ENCODE measurements at regions not wholly inside any gene's neighbourhood (a gene's known extent, or its start where the extent isn't known, plus 50 kb on each side); places are given as distances from the start of the nearest gene placed in this dataset.
A peak's percentile ranks its signal among the peaks of the same experiment; 100 is the strongest.
"Not testable (repeated sequence)": the region's sequence is repeated elsewhere in the genome, so short reads cannot be mapped to it uniquely, and the experiment has no call there.

GRCh38 chr9:73049280-73049679 is 96.4 kb upstream of the ALDH1A1 start:
- intact Hi-C loops (cut with DNase I; ENCODE audit: low total_unique reads): no loop called here
- no peak for TF ChIP-seq CTCF (IDR thresholded peaks at IDR 0.05)
- Histone ChIP-seq H3K4me1 (no peaks in the 10 kb centered on the region), H3K4me3 (no peak overlapping the region), H3K9me3 (no peaks in the 10 kb centered on the region), H3K36me3 (no peaks in the 10 kb centered on the region), H3K27me3 (no peaks in the 10 kb centered on the region), H3K27ac (peak overlapping the region; percentile 39 to 52)
- no peak for DNase-seq

DNA sequence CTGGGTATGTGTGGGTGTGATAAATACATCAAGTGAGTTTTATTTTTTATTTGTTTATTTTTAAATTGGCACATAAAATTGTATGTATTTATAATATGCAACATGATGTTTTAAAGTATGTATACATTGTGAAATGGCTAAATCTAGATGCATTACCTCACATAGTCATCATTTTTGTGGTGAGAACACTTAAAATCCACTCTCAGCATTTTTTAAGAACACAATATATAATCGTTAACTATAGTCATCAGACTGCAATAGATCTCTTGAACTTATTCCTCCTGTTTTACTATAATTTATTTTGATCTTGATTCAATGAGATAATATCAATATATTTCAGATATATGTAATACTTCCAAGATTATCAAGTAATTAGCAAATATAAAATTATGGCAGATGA is 93.9 kb upstream of the ALDH1A1 start:
- no peaks in the 10 kb centered on the region for H3K36me3 ChIP-seq
- H3K4me1 ChIP-seq: no peaks in the 10 kb centered on the region
- no peak overlapping the region for H3K27ac ChIP-seq
- no peaks in the 10 kb centered on the region for H3K27me3 ChIP-seq
- H3K4me3 ChIP-seq: no peak overlapping the region
- no peaks in the 10 kb centered on the region for H3K9me3 ChIP-seq
- no peak for TF ChIP-seq CTCF (IDR thresholded peaks at IDR 0.05)
- intact Hi-C loops (cut with DNase I; ENCODE audit: low total_unique reads): no loop called here
- DNase-seq: no peak

DNA sequence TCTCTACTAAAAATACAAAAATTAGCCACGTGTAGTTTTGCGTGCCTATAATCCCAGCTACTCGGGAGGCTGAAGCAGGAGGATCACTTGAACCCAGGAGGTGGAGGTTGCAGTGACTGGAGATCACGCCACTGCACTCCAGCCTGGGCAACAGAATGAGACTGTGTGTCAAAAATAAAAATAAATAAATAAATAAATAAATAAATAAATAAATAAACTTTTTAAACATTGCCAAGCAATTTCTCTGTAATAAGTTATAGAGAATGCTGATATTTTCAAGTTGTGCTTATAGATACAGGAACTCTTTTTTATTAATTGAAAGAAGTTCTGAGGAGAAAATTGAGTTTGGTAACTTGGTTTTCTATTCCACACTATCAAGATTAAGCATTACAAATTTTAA is 91.9 kb upstream of the ALDH1A1 start:
- intact Hi-C loops (cut with DNase I; ENCODE audit: low total_unique reads): not testable (repeated sequence)

GRCh38 chr9:73042155-73042554 is 89.3 kb upstream of the ALDH1A1 start:
- Histone ChIP-seq H3K27ac (no peak overlapping the region), H3K4me1 (peaks cover 4 to 6% of the 10 kb centered on the region in 2 donors), H3K27me3 (no peaks in the 10 kb centered on the region), H3K4me3 (no peak overlapping the region), H3K9me3 (no peaks in the 10 kb centered on the region), H3K36me3 (no peaks in the 10 kb centered on the region)
- DNase-seq: no peak
- TF ChIP-seq CTCF (IDR thresholded peaks at IDR 0.05): no peak
- TF ChIP-seq POLR2A (IDR thresholded peaks at IDR 0.05): no peak
- intact Hi-C loops (cut with DNase I; ENCODE audit: low total_unique reads): no loop called here

More for the DNA sequence above, 91.9 kb upstream of the ALDH1A1 start:
- H3K4me3 ChIP-seq, H3K27me3 ChIP-seq, H3K36me3 ChIP-seq, H3K9me3 ChIP-seq, DNase-seq, H3K27ac ChIP-seq, H3K4me1 ChIP-seq: not testable (repeated sequence)

GRCh38 chr9:73039271-73040263 is 86.7 kb upstream of the ALDH1A1 start:
- Histone ChIP-seq H3K27ac (peak overlapping the region; percentile 80 to 87), H3K36me3 (no peaks in the 10 kb centered on the region), H3K4me3 (no peak overlapping the region), H3K4me1 (peaks cover 4 to 6% of the 10 kb centered on the region in 2 donors), H3K9me3 (no peaks in the 10 kb centered on the region), H3K27me3 (no peaks in the 10 kb centered on the region)
- intact Hi-C loops (cut with DNase I; ENCODE audit: low total_unique reads): no loop called here
- peak; percentile 51 to 84 for DNase-seq
- no peak for TF ChIP-seq POLR2A (IDR thresholded peaks at IDR 0.05)
- TF ChIP-seq CTCF (IDR thresholded peaks at IDR 0.05): no peak
